H9 (cell line): ENCODE measurements at regions not wholly inside any gene's neighbourhood (a gene's known extent, or its start where the extent isn't known, plus 50 kb on each side); places are given as distances from the start of the nearest gene placed in this dataset.

Experiments used
- DNase-seq: peaks from one replicate; pipeline ENCODE4 v3.0.0-alpha.2; 2017
- H2AFZ ChIP-seq: one replicate; pipeline ENCODE4 v1.6.1; 2013; ENCODE audit warnings: mild to moderate bottlenecking, low read length, control low read depth, moderate library complexity
- H2AK5ac ChIP-seq: 2 replicates; pipeline ENCODE4 v1.6.1; 2013; ENCODE audit warnings: low read length, control low read depth, mixed read lengths; ENCODE audit not compliant: insufficient read length
- H2BK120ac ChIP-seq: one replicate; pipeline ENCODE4 v1.6.1; 2013; ENCODE audit warnings: low read depth, mild to moderate bottlenecking, low read length, control low read depth, inconsistent platforms; ENCODE audit not compliant: poor library complexity, severe bottlenecking
- H2BK12ac ChIP-seq: 2 replicates; pipeline ENCODE4 v1.6.1; 2013; ENCODE audit warnings: low read length, control low read depth, mixed read lengths, low read depth; ENCODE audit not compliant: insufficient read length
- H2BK15ac ChIP-seq: 2 replicates; pipeline ENCODE4 v1.6.1; 2013; ENCODE audit warnings: low read depth, low read length, control low read depth
- H2BK20ac ChIP-seq: one replicate; pipeline ENCODE4 v1.6.1; 2013; ENCODE audit warnings: low read depth, mild to moderate bottlenecking, low read length, control low read depth, inconsistent platforms; ENCODE audit not compliant: poor library complexity, severe bottlenecking
- H2BK5ac ChIP-seq: 2 replicates; pipeline ENCODE4 v1.6.1; 2013; ENCODE audit warnings: low read length, control low read depth, mixed read lengths; ENCODE audit not compliant: insufficient read length
- H3K14ac ChIP-seq: 2 replicates; pipeline ENCODE4 v1.6.1; 2013; ENCODE audit warnings: low read length, control low read depth; ENCODE audit not compliant: insufficient read depth
- H3K18ac ChIP-seq: 2 replicates; pipeline ENCODE4 v1.6.1; 2013; ENCODE audit warnings: low read depth, mild to moderate bottlenecking, mixed read lengths, low read length, control low read depth; ENCODE audit not compliant: insufficient read length
- H3K23ac ChIP-seq: 2 replicates; pipeline ENCODE4 v1.6.1; 2013; ENCODE audit warnings: low read length, control low read depth, mixed read lengths, low read depth; ENCODE audit not compliant: insufficient read length
- H3K23me2 ChIP-seq: 2 replicates; pipeline ENCODE4 v1.6.1; 2013; ENCODE audit warnings: low read depth, mild to moderate bottlenecking, mixed read lengths, low read length, control low read depth; ENCODE audit not compliant: insufficient read length, poor library complexity, severe bottlenecking
- H3K27ac ChIP-seq: 2 replicates; pipeline ENCODE4 v1.5.1; 2013; ENCODE audit warnings: low read length, control low read depth, mixed read lengths, low read depth; ENCODE audit not compliant: insufficient read length
- H3K27me3 ChIP-seq: 2 replicates; pipeline ENCODE4 v1.6.1; 2013; ENCODE audit warnings: low read length, control low read depth, inconsistent platforms; ENCODE audit not compliant: insufficient read depth
- H3K4ac ChIP-seq: 2 replicates; pipeline ENCODE4 v1.6.1; 2013; ENCODE audit warnings: low read depth, mild to moderate bottlenecking, control low read depth, inconsistent platforms, low read length, moderate library complexity
- H3K4me1 ChIP-seq: 2 replicates; pipeline ENCODE4 v1.6.1; 2013; ENCODE audit warnings: low read length, control low read depth, inconsistent platforms; ENCODE audit not compliant: insufficient read depth
- H3K4me2 ChIP-seq: 2 replicates; pipeline ENCODE4 v1.6.1; 2013; ENCODE audit warnings: low read length, control low read depth, mixed read lengths; ENCODE audit not compliant: insufficient read length, insufficient read depth
- H3K56ac ChIP-seq: 2 replicates; pipeline ENCODE4 v1.6.1; 2013; ENCODE audit warnings: low read depth, mild to moderate bottlenecking, mixed read lengths, low read length, control low read depth; ENCODE audit not compliant: insufficient read length
- H3K79me1 ChIP-seq: 2 replicates; pipeline ENCODE4 v1.6.1; 2013; ENCODE audit warnings: low read depth, mild to moderate bottlenecking, moderate library complexity, low read length, control low read depth, inconsistent platforms; ENCODE audit not compliant: insufficient read depth, poor library complexity, severe bottlenecking
- H3K79me2 ChIP-seq: 2 replicates; pipeline ENCODE4 v1.6.1; 2013; ENCODE audit warnings: low read length, control low read depth, inconsistent platforms; ENCODE audit not compliant: insufficient read depth
- H3K9ac ChIP-seq: 2 replicates; pipeline ENCODE4 v1.6.1; 2013; ENCODE audit warnings: low read length, control low read depth, mixed read lengths; ENCODE audit not compliant: insufficient read length; ENCODE audit errors: extremely low read depth
- H3K9me3 ChIP-seq: one replicate; pipeline ENCODE4 v1.6.1; 2013; ENCODE audit warnings: low read depth, low read length, inconsistent platforms; ENCODE audit not compliant: control insufficient read depth
- H3T11ph ChIP-seq: one replicate; pipeline ENCODE4 v1.6.1; 2013; ENCODE audit warnings: mild to moderate bottlenecking, low read length, control low read depth, inconsistent platforms
- H4K20me1 ChIP-seq: one replicate; pipeline ENCODE4 v1.6.1; 2013; ENCODE audit not compliant: control insufficient read depth, insufficient read length, insufficient read depth
- H4K5ac ChIP-seq: 2 replicates; pipeline ENCODE4 v1.6.1; 2013; ENCODE audit warnings: low read depth, mild to moderate bottlenecking, mixed read lengths, low read length, control low read depth; ENCODE audit not compliant: insufficient read length
- H4K8ac ChIP-seq: replicated peaks from 2 replicates; pipeline ENCODE4 v1.6.1; 2013; ENCODE audit warnings: low read length, control low read depth, mixed read lengths, low read depth; ENCODE audit not compliant: insufficient read length
- H4K91ac ChIP-seq: 2 replicates; pipeline ENCODE4 v1.6.1; 2013; ENCODE audit warnings: low read depth, mild to moderate bottlenecking, moderate library complexity, mixed read lengths, low read length, control low read depth; ENCODE audit not compliant: insufficient read length
- H3K27ac Mint-ChIP-seq, 3 experiments: 2 replicates in 2 of 3; 3 replicates in 1 of 3; pipeline ENCODE4 v1.8.0; 2020 to 2021; ENCODE audit warnings: mixed read lengths in 3 of 3, mild to moderate bottlenecking in 1 of 3, moderate library complexity in 1 of 3
- H3K27me3 Mint-ChIP-seq: 2 replicates; pipeline ENCODE4 v1.8.0; 2021; ENCODE audit warnings: low read depth, mild to moderate bottlenecking, moderate library complexity, mixed read lengths
- H3K36me3 Mint-ChIP-seq, 3 experiments: 2 replicates in 2 of 3; 3 replicates in 1 of 3; pipeline ENCODE4 v1.8.0; 2020 to 2021; ENCODE audit warnings: low read depth in 3 of 3, mixed read lengths in 3 of 3; ENCODE audit not compliant: insufficient read depth in 1 of 3
- H3K4me1 Mint-ChIP-seq, 2 experiments: 2 replicates each; pipeline ENCODE4 v1.8.0; 2020; ENCODE audit warnings: mixed read lengths in 2 of 2
- H3K4me3 Mint-ChIP-seq, 2 experiments: 2 replicates in 1 of 2; 3 replicates in 1 of 2; pipeline ENCODE4 v1.8.0; 2020 to 2021; ENCODE audit warnings: mild to moderate bottlenecking in 2 of 2, mixed read lengths in 2 of 2, moderate library complexity in 1 of 2
- H3K9me3 Mint-ChIP-seq, 2 experiments: 2 replicates in 1 of 2; 3 replicates in 1 of 2; pipeline ENCODE4 v1.8.0; 2020; ENCODE audit warnings: mild to moderate bottlenecking in 2 of 2, mixed read lengths in 2 of 2, moderate library complexity in 1 of 2
- CTCF ChIP-seq: fragments of 200-600 bp; sonication (generic); conservative IDR thresholded peaks from 3 replicates; pipeline ENCODE4 v1.8.0; 2021; ENCODE audit warnings: antibody characterized with exemption, mild to moderate bottlenecking
- WGBS: extraction: QIAGEN DNeasy Blood & Tissue Kit; methylation state at CpG from one replicate; pipeline ENCODE4 v1.1.7; 2013; ENCODE audit warnings: missing lambda C conversion rate, low lambda C conversion rate, mixed read lengths; ENCODE audit not compliant: insufficient read length; ENCODE audit errors: extremely low coverage; 5-methylcytosine and 5-hydroxymethylcytosine counted together

GRCh38 chr14:105898482-105899010, 372.2 kb downstream of the TMEM121 start:
- H3K27me3 Mint-ChIP-seq = peaks cover 3% of the 10 kb centered on the region; the same call in 1 of the 2 replicates
- H3K9me3 Mint-ChIP-seq = peaks cover 81 to 93% of the 10 kb centered on the region in 2 experiments
- no peaks in the 10 kb centered on the region for H3K4me1 ChIP-seq
- no peaks in the 10 kb centered on the region for H3K23me2 ChIP-seq
- H3K14ac ChIP-seq = no peak overlapping the region
- H2BK12ac ChIP-seq = no peak overlapping the region
- H3K9me3 ChIP-seq = peaks cover 83% of the 10 kb centered on the region
- no peak overlapping the region for H2AK5ac ChIP-seq
- no peak overlapping the region for H3K56ac ChIP-seq
- no peak overlapping the region for H3K9ac ChIP-seq
- H3K4me1 Mint-ChIP-seq = no peaks in the 10 kb centered on the region
- no peak overlapping the region for H2BK5ac ChIP-seq
- H3K27ac Mint-ChIP-seq = no peak overlapping the region
- no peak overlapping the region for H3K18ac ChIP-seq
- H2BK20ac ChIP-seq = no peak overlapping the region
- no peak overlapping the region for H3K4me3 Mint-ChIP-seq
- H3K79me2 ChIP-seq = no peaks in the 10 kb centered on the region
- H4K8ac ChIP-seq = no peak overlapping the region
- H4K5ac ChIP-seq = no peak overlapping the region
- no peak overlapping the region for H2BK120ac ChIP-seq
- no peak overlapping the region for H2BK15ac ChIP-seq
- no peaks in the 10 kb centered on the region for H4K20me1 ChIP-seq
- H3K4ac ChIP-seq = no peak overlapping the region
- no peak overlapping the region for H4K91ac ChIP-seq
- H3K36me3 Mint-ChIP-seq = peaks cover 0 to 20% (median 5%) of the 10 kb centered on the region in 3 experiments; a peak in 5 of 7 replicates
- no peaks in the 10 kb centered on the region for H3K27me3 ChIP-seq
- no peak for DNase-seq
- no peak overlapping the region for H3T11ph ChIP-seq
- TF ChIP-seq CTCF = no peak
- H3K4me2 ChIP-seq = no peak overlapping the region
- WGBS = no CpG with 5 or more reads among the region's 11 CpGs
- H2AFZ ChIP-seq = no peak overlapping the region
- no peaks in the 10 kb centered on the region for H3K79me1 ChIP-seq
- H3K23ac ChIP-seq = no peak overlapping the region
- H3K27ac ChIP-seq = no peak overlapping the region
